HepG2 (cell line): ENCODE measurements at regions not wholly inside any gene's neighbourhood (a gene's known extent, or its start where the extent isn't known, plus 50 kb on each side); places are given as distances from the start of the nearest gene placed in this dataset.

Experiments used
- ATAC-seq: fragments of 200-7000 bp; cut with Tn5 transposase; 3 replicates; pipeline ENCODE4 v1.9.1; 2020; ENCODE audit warnings: mild to moderate bottlenecking, moderate library complexity
- BruUV-seq: library from RNA; stranded (reverse); fragments of 400-500 nt; replicated peaks from 2 replicates; lab custom pipeline; 2021; lab: Mats Ljungman, UMichigan
- CTCF ChIA-PET: fragments of 300-600 bp; formaldehyde crosslinking; extraction: SDS; loops from one replicate; lab custom pipeline; 2021; ENCODE audit warnings: low total read pairs, inconsistent platforms, low intra/inter-chr PET ratio; lab: Yijun Ruan, JAX
- POLR2A ChIA-PET: fragments of 350-600 bp; sonication (Branson Sonifier 250); formaldehyde crosslinking; loops from one replicate; lab custom pipeline; 2020; ENCODE audit warnings: antibody characterized with exemption, inconsistent platforms; lab: Yijun Ruan, JAX
- DNase-seq: peaks from one replicate; pipeline ENCODE4 v3.0.0-alpha.2; 2015; ENCODE audit warnings: low spot score
- FAIRE-seq: peaks from 3 replicates; lab custom pipeline; 2011; peaks lifted over from hg19 to GRCh38; lab: Jason Lieb, UNC
- H2AFZ ChIP-seq: one replicate; pipeline ENCODE4 v1.6.1; 2011; ENCODE audit warnings: low read length, inconsistent platforms
- H3K27ac ChIP-seq: fragments of 300-600 bp; 3 replicates; pipeline ENCODE4 v1.8.0; 2011; ENCODE audit warnings: mixed run types, mild to moderate bottlenecking, mixed read lengths, low read length, inconsistent platforms; ENCODE audit not compliant: insufficient read depth; ENCODE audit errors: extremely low read length
- H3K27me3 ChIP-seq, 2 experiments: fragments of 200-600 bp in 1 of 2; 2 replicates in 1 of 2; 3 replicates in 1 of 2; pipeline versions ENCODE4 v1.6.0 to v1.8.0; 2011; ENCODE audit warnings: low read length in 2 of 2, mild to moderate bottlenecking in 2 of 2, moderate library complexity in 2 of 2, inconsistent platforms in 1 of 2; ENCODE audit not compliant: insufficient read depth in 2 of 2, control insufficient read depth in 1 of 2
- H3K36me3 ChIP-seq, 2 experiments: fragments of 200-600 bp in 1 of 2; replicated peaks in 1 of 2; 2 replicates in 1 of 2; 3 replicates in 1 of 2; pipeline versions ENCODE4 v1.5.1 to v1.8.0; 2011; ENCODE audit warnings: low read length in 2 of 2, inconsistent platforms in 1 of 2; ENCODE audit not compliant: insufficient read depth in 2 of 2, control insufficient read depth in 1 of 2
- H3K4me1 ChIP-seq: 2 replicates; pipeline ENCODE4 v1.5.1; 2012; ENCODE audit warnings: low read length, inconsistent platforms; ENCODE audit not compliant: insufficient read depth
- H3K4me2 ChIP-seq: 2 replicates; pipeline ENCODE4 v1.6.0; 2011; ENCODE audit warnings: low read depth, low read length, inconsistent platforms
- H3K4me3 ChIP-seq, 3 experiments: fragments of 200-600 bp in 1 of 3; sonication (generic), shearing (Covaris generic) in 1 of 3; replicated peaks in 1 of 3; 2 replicates each; pipeline ENCODE4 v1.5.1; 2011 to 2016; ENCODE audit warnings: low read length in 3 of 3, inconsistent platforms in 2 of 3, low read depth in 2 of 3, mild to moderate bottlenecking in 2 of 3, control low read depth in 1 of 3, mixed read lengths in 1 of 3; ENCODE audit not compliant: insufficient read depth in 1 of 3
- H3K79me2 ChIP-seq: one replicate; pipeline ENCODE4 v1.6.1; 2011; ENCODE audit warnings: low read length, inconsistent platforms; ENCODE audit not compliant: insufficient read depth
- H3K9ac ChIP-seq: 2 replicates; pipeline ENCODE4 v1.6.0; 2011; ENCODE audit warnings: mild to moderate bottlenecking, low read depth, low read length, inconsistent platforms; ENCODE audit not compliant: insufficient read depth
- H3K9me3 ChIP-seq: 2 replicates; pipeline ENCODE4 v1.5.1; 2012; ENCODE audit warnings: mild to moderate bottlenecking, low read length
- H4K20me1 ChIP-seq: 2 replicates; pipeline ENCODE4 v1.6.0; 2011; ENCODE audit warnings: inconsistent platforms, mild to moderate bottlenecking, low read length, moderate library complexity; ENCODE audit not compliant: insufficient read depth
- HIC2 ChIP-seq: sonication (generic); formaldehyde crosslinking; IDR thresholded peaks from 2 replicates; pipeline ENCODE4 v1.9.0; 2022; ENCODE audit warnings: low read depth, missing genetic modification reagents
- HNRNPK ChIP-seq: fragments of 200-400 bp; formaldehyde crosslinking; IDR thresholded peaks from 2 replicates; pipeline ENCODE4 v1.6.1; 2018; ENCODE audit warnings: low read length, low read depth, moderate library complexity, mild to moderate bottlenecking; ENCODE audit not compliant: poor library complexity, severe bottlenecking
- NR2F6 ChIP-seq, 2 experiments: IDR thresholded peaks; 2 replicates each; pipeline ENCODE4 v1.6.1; 2016; ENCODE audit warnings: antibody characterized with exemption in 1 of 2, mild to moderate bottlenecking in 1 of 2
- ZNF280D ChIP-seq: sonication (generic); formaldehyde crosslinking; IDR thresholded peaks from 2 replicates; pipeline ENCODE4 v1.5.1; 2020; ENCODE audit warnings: mild to moderate bottlenecking, missing genetic modification reagents
- ZNF329 ChIP-seq: sonication (generic); formaldehyde crosslinking; IDR thresholded peaks from 2 replicates; pipeline ENCODE4 v1.9.0; 2021; ENCODE audit warnings: low read depth, mild to moderate bottlenecking, missing genetic modification reagents
- WGBS: methylation state at CpG from one replicate; pipeline ENCODE4 v1.1.6; 2017; ENCODE audit warnings: low lambda C conversion rate; 5-methylcytosine and 5-hydroxymethylcytosine counted together
- in situ Hi-C: cut with HindIII; loops from 2 replicates; pipeline ENCODE4 v1.10.0; 2017; ENCODE audit warnings: low pct_unique_long_range_greater_than_20kb; ENCODE audit not compliant: extremely low pct_ligation_motif_present
- intact Hi-C: fragments of 100-400 bp; cut with micrococcal nuclease; formaldehyde crosslinking; loops from one replicate; pipeline ENCODE4 v1.10.0; 2022; ENCODE audit not compliant: unreplicated experiment

GRCh38 chr2:211258646-211259335, 702.4 kb downstream of the CPS1 start:
- no peaks in the 10 kb centered on the region for H3K9me3 ChIP-seq
- no peak overlapping the region for H3K27ac ChIP-seq
- intact Hi-C loops (no loop called here), in situ Hi-C loops (no loop called here)
- DNase-seq = no peak
- TF ChIP-seq HNRNPK (peak; percentile 89), HIC2 (CRISPR knock-in tag) (no peak), ZNF329 (CRISPR knock-in tag) (no peak), NR2F6 (IDR thresholded peaks at IDR 0.05) (no peak), NR2F6 (CRISPR knock-in tag; IDR thresholded peaks at IDR 0.05) (no peak), ZNF280D (CRISPR knock-in tag) (no peak)
- no peaks in the 10 kb centered on the region for H3K79me2 ChIP-seq
- H3K27me3 ChIP-seq = no peaks in the 10 kb centered on the region; a peak in 1 of 5 replicates
- H3K4me2 ChIP-seq = no peak overlapping the region
- no peaks in the 10 kb centered on the region for H3K4me1 ChIP-seq
- H4K20me1 ChIP-seq = no peaks in the 10 kb centered on the region
- no peaks in the 10 kb centered on the region for H3K36me3 ChIP-seq
- CTCF ChIA-PET = no interaction called here
- no peak overlapping the region for H2AFZ ChIP-seq
- no peak for ATAC-seq
- H3K9ac ChIP-seq = no peak overlapping the region
- WGBS = 2% methylated on average over 1 of the region's 1 CpG
- no peak overlapping the region for H3K4me3 ChIP-seq
- POLR2A ChIA-PET = no interaction called here
- no peak for FAIRE-seq
- no TSS peak for BruUV-seq
